ENCODE measurements at regions not wholly inside any gene's neighbourhood (a gene's known extent, or its start where the extent isn't known, plus 50 kb on each side); places are given as distances from the start of the nearest gene placed in this dataset.

- TF ChIP-seq POLR2A (IDR thresholded peaks at IDR 0.05) (no peak), CTCF (IDR thresholded peaks at IDR 0.05) (no peak)
These were observed 66.4 kb downstream of the UTRN start for GRCh38 chr6:144351379-144352127.

Measured in vagina (tissue), 2 donors.